Brain microvascular endothelial cell (primary cell): ENCODE measurements at regions not wholly inside any gene's neighbourhood (a gene's known extent, or its start where the extent isn't known, plus 50 kb on each side); places are given as distances from the start of the nearest gene placed in this dataset.
A peak's percentile ranks its signal among the peaks of the same experiment; 100 is the strongest.

Experiments
- DNase-seq: peaks from one replicate; pipeline ENCODE4 v3.0.0-alpha.2; 2020
- H3K27ac ChIP-seq: fragments of 250-450 bp; sonication (Bioruptor Pico); 2 replicates; pipeline ENCODE4 v1.5.1; 2020; ENCODE audit warnings: mild to moderate bottlenecking, moderate library complexity
- H3K27me3 ChIP-seq: fragments of 250-450 bp; sonication (Bioruptor Pico); replicated peaks from 2 replicates; pipeline ENCODE4 v1.5.1; 2020; ENCODE audit warnings: mild to moderate bottlenecking
- H3K36me3 ChIP-seq: fragments of 250-450 bp; sonication (Bioruptor Pico); replicated peaks from 2 replicates; pipeline ENCODE4 v1.5.1; 2020; ENCODE audit warnings: mild to moderate bottlenecking
- H3K4me3 ChIP-seq: 2 replicates; pipeline ENCODE4 v1.5.1; 2011; ENCODE audit warnings: low read depth, mild to moderate bottlenecking, control low read depth, low read length, moderate library complexity
- CTCF ChIP-seq: IDR thresholded peaks from 2 replicates; pipeline ENCODE4 v1.5.1; 2011; ENCODE audit warnings: low read depth, mild to moderate bottlenecking, moderate library complexity, low read length, control low read depth, inconsistent platforms; ENCODE audit errors: missing control alignments
- in situ Hi-C: cut with HindIII; loops from 2 replicates; pipeline ENCODE4 v1.10.0; 2017; ENCODE audit warnings: low sequenced_read_pairs, low pct_ligation_motif_present

DNA sequence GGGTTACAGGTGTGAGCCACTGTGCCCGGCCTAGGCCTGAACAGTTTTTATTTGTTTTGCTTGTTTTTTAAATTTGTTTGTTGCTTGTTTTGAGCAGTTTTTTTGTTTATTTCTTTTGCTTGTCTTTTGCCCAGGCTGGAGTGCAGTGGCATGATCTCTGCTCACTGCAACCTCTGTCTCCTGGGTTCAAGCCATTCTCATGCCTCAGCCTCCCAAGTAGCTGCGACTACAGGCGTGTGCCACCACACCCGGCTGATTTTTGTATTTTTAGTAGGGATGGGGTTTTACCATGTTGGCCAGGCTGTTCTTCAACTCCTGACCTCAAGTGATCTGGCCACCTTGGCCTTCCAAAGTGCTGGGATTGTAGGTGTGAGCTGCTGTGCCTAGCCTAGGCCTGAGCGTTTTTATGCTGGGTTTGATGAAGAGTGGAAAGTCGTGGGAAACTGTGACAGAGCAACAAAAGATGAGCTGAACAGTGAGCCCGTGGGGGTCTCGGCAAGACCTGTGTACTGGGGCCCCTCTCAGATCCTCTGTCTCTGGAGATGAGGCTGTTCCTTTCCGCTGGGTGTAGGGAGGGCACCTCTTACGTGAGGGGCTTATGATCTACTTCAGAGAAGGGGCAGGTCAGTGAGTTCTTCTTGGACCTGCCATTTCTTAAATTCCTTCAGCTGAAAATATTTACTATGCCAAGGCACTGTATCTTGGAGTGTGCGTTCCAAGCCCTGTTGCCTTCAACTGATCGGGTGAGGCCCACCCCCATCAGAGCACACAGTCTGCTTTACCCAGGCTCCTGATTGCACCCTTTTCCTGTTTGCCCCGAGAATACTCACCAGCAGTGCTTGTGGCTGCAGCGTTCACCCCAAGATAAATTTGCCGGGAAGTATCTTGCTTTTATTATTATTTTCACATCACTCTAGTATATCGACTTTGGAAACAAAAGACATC is 322.1 kb downstream of the SEC14L1 start:
- no peak for TF ChIP-seq CTCF
- Histone ChIP-seq H3K36me3 (peaks cover 3% of the 10 kb centered on the region), H3K27me3 (no peaks in the 10 kb centered on the region), H3K4me3 (no peak overlapping the region), H3K27ac (no peak overlapping the region)
- in situ Hi-C loops, result loop anchor here (25.0 kb wide), 1 partner anchor 126 kb away; no protein-coding TSS in a partner anchor
- DNase-seq, result no peak

DNA sequence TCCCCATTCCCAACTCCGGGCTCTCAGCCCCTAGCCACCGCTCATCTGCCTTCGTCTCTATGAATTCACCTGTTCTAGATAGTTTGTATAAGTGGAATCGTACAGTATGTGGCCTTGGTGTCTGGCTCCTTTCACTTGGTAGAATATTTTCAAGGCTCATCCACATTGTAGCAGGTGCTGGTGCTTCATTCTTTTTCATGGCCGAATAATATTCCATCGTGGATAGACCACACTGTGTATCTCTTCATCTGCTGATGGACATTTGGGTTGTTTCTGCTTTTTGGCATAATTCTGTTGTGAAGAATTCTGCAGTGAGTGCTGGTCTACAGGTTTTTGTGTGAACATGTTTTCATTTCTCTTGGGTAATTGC is 324.2 kb downstream of the SEC14L1 start:
- H3K4me3 ChIP-seq, result no peak overlapping the region
- TF ChIP-seq CTCF, result no peak

GRCh38 chr17:77465358-77466041 is 324.7 kb downstream of the SEC14L1 start:
- in situ Hi-C loops, result loop anchor here (25.0 kb wide), 1 partner anchor 128 kb away; no protein-coding TSS in a partner anchor
- peak; percentile 60 for DNase-seq
- peaks cover 9% of the 10 kb centered on the region for H3K36me3 ChIP-seq
- no peak overlapping the region for H3K4me3 ChIP-seq
- TF ChIP-seq CTCF, result no peak
- H3K27ac ChIP-seq, result peak overlapping the region; percentile 60
- no peaks in the 10 kb centered on the region for H3K27me3 ChIP-seq

More for the DNA sequence above, 324.2 kb downstream of the SEC14L1 start:
- DNase-seq, result no peak
- H3K27me3 ChIP-seq, result no peaks in the 10 kb centered on the region
- in situ Hi-C loops, result loop anchor here (25.0 kb wide), 1 partner anchor 128 kb away; no protein-coding TSS in a partner anchor
- H3K27ac ChIP-seq, result peak overlapping the region; percentile 60
- H3K36me3 ChIP-seq, result peaks cover 4% of the 10 kb centered on the region

GRCh38 chr17:77466140-77466539 is 325.4 kb downstream of the SEC14L1 start:
- in situ Hi-C loops, result loop anchor here (25.0 kb wide), 1 partner anchor 129 kb away; no protein-coding TSS in a partner anchor
- Histone ChIP-seq H3K36me3 (peaks cover 9% of the 10 kb centered on the region), H3K27ac (peak overlapping the region; percentile 60), H3K4me3 (no peak overlapping the region), H3K27me3 (no peaks in the 10 kb centered on the region)
- no peak for TF ChIP-seq CTCF
- DNase-seq, result no peak

DNA sequence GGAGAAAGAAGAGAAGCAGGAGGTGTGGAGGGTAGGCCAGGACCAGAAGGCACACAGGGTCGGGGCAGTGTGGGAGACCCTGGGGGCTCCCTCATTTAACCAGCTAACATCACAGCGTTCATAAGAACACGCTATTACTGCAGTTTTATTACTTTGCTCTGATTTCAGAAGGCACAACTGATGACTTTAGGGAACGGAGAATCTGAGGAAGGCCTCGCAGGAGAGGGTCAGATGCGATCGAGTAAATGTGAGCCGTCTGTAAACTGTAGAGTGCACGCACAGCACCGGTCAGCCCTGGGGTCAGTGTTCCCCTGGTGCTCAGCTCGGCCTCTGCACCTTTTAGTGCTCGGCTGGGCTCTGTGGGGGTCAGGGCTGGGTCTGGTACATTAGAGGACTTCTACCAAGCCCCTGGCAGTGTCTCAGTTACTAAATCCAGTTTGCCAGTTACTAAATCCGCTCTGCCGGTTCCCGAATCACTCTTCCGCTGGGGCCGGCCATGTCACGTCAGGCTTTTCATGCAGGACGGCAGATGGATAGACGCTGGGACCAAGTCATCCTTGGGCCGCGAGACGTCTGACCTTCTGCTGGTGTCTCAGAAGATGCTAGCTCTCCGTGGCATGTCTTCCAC is 325.9 kb downstream of the SEC14L1 start:
- in situ Hi-C loops, result loop anchor here (25.0 kb wide), 1 partner anchor 129 kb away; no protein-coding TSS in a partner anchor
- H3K4me3 ChIP-seq, result no peak overlapping the region
- TF ChIP-seq CTCF, result no peak
- H3K27ac ChIP-seq, result peak overlapping the region; percentile 60
- DNase-seq, result no peak
- H3K36me3 ChIP-seq, result peaks cover 9% of the 10 kb centered on the region
- no peaks in the 10 kb centered on the region for H3K27me3 ChIP-seq
